K562 (cell line): ENCODE measurements at regions not wholly inside any gene's neighbourhood (a gene's known extent, or its start where the extent isn't known, plus 50 kb on each side); places are given as distances from the start of the nearest gene placed in this dataset.

ENCODE experiments used
- FOXK1 ChIP-seq: sonication (generic); formaldehyde crosslinking; IDR thresholded peaks from 2 replicates; pipeline ENCODE4 v1.8.0; 2022; ENCODE audit warnings: missing genetic modification reagents, mild to moderate bottlenecking, borderline replicate concordance
- TF ChIP-seq, protein P1 (sequence below): sonication (generic); formaldehyde crosslinking; IDR thresholded peaks from 2 replicates; pipeline ENCODE4 v1.9.0; 2022; ENCODE audit warnings: mild to moderate bottlenecking, missing genetic modification reagents
- TF ChIP-seq, protein P2 (sequence below), 3 experiments: IDR thresholded peaks in 2 of 3; conservative IDR thresholded peaks in 1 of 3; 2 replicates each; pipeline ENCODE4 v1.5.1; 2011 to 2012; ENCODE audit warnings: low read length in 3 of 3, mild to moderate bottlenecking in 3 of 3, control low read depth in 2 of 3, improper control_type of control experiment in 1 of 3, inconsistent platforms in 1 of 3, low read depth in 1 of 3, mixed read lengths in 1 of 3, moderate library complexity in 1 of 3; ENCODE audit not compliant: insufficient read depth in 2 of 3

GRCh38 chr9:73863924-73864323 is 633.2 kb upstream of the RORB start:
- TF ChIP-seq, protein P1, sequence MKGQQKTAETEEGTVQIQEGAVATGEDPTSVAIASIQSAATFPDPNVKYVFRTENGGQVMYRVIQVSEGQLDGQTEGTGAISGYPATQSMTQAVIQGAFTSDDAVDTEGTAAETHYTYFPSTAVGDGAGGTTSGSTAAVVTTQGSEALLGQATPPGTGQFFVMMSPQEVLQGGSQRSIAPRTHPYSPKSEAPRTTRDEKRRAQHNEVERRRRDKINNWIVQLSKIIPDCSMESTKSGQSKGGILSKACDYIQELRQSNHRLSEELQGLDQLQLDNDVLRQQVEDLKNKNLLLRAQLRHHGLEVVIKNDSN (CRISPR knock-in tag): no peak
- no peak for TF ChIP-seq FOXK1 (CRISPR knock-in tag)
- TF ChIP-seq, protein P2, sequence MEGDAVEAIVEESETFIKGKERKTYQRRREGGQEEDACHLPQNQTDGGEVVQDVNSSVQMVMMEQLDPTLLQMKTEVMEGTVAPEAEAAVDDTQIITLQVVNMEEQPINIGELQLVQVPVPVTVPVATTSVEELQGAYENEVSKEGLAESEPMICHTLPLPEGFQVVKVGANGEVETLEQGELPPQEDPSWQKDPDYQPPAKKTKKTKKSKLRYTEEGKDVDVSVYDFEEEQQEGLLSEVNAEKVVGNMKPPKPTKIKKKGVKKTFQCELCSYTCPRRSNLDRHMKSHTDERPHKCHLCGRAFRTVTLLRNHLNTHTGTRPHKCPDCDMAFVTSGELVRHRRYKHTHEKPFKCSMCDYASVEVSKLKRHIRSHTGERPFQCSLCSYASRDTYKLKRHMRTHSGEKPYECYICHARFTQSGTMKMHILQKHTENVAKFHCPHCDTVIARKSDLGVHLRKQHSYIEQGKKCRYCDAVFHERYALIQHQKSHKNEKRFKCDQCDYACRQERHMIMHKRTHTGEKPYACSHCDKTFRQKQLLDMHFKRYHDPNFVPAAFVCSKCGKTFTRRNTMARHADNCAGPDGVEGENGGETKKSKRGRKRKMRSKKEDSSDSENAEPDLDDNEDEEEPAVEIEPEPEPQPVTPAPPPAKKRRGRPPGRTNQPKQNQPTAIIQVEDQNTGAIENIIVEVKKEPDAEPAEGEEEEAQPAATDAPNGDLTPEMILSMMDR (IDR thresholded peaks at IDR 0.05 in 2 of 3, conservative IDR thresholded peaks at IDR 0.05 in 1 of 3; ENCODE audit: insufficient read depth in 2 of 3, low read depth in 1 of 3, low read length in 3 of 3): no peak
